ENCODE measurements at regions not wholly inside any gene's neighbourhood (a gene's known extent, or its start where the extent isn't known, plus 50 kb on each side); places are given as distances from the start of the nearest gene placed in this dataset.

GRCh38 chr11:92765965-92766371 is 203.5 kb upstream of the MTNR1B start:
- H3K27ac ChIP-seq (ENCODE audit: extremely low read length, insufficient read depth, low read length), result no peak overlapping the region
- no peaks in the 10 kb centered on the region for H3K36me3 ChIP-seq (replicated peaks in 1 of 2; ENCODE audit: control insufficient read depth in 1 of 2, insufficient read depth in 2 of 2, low read length in 2 of 2)
- no peaks in the 10 kb centered on the region for H4K20me1 ChIP-seq (ENCODE audit: insufficient read depth, low read length)
- POLR2A ChIA-PET, result no interaction called here
- no peak overlapping the region for H3K4me3 ChIP-seq (replicated peaks in 1 of 3; ENCODE audit: insufficient read depth in 1 of 3, low read depth in 2 of 3, low read length in 3 of 3)
- no peaks in the 10 kb centered on the region; a peak in 2 of 5 replicates for H3K27me3 ChIP-seq (ENCODE audit: control insufficient read depth in 1 of 2, insufficient read depth in 2 of 2, low read length in 2 of 2)
- no TSS peak for BruUV-seq (replicated peaks)
- H3K79me2 ChIP-seq (ENCODE audit: insufficient read depth, low read length), result no peaks in the 10 kb centered on the region
- no peak for TF ChIP-seq RCOR2 (CRISPR knock-in tag; IDR thresholded peaks at IDR 0.05)
- TF ChIP-seq MTA1 (CRISPR knock-in tag; IDR thresholded peaks at IDR 0.05; ENCODE audit: borderline replicate concordance), result no peak
- TF ChIP-seq DPF2 (CRISPR knock-in tag; IDR thresholded peaks at IDR 0.05; ENCODE audit: borderline replicate concordance, low read depth), result no peak
- TF ChIP-seq E2F5 (CRISPR knock-in tag; conservative IDR thresholded peaks at IDR 0.05), result no peak
- no peak for TF ChIP-seq MEIS2 (CRISPR knock-in tag; IDR thresholded peaks at IDR 0.05)
- no peak for TF ChIP-seq ARID5B (CRISPR knock-in tag; IDR thresholded peaks at IDR 0.05)
- no peak for TF ChIP-seq SMYD3 (CRISPR knock-in tag; IDR thresholded peaks at IDR 0.05)
- no peak for TF ChIP-seq CCAR2 (optimal IDR thresholded peaks at IDR 0.05; ENCODE audit: low read depth, low read length)
- TF ChIP-seq ZSCAN29 (CRISPR knock-in tag; conservative IDR thresholded peaks at IDR 0.05), result no peak
- 26% methylated on average over 10 of the region's 10 CpGs for whole genome bisulfite sequencing (ENCODE audit: low lambda C conversion rate)
- no peak overlapping the region for H2AFZ ChIP-seq (ENCODE audit: low read length)
- CTCF ChIA-PET (ENCODE audit: low intra/inter-chr PET ratio, low total read pairs), result no interaction called here
- no peaks in the 10 kb centered on the region for H3K9me3 ChIP-seq (ENCODE audit: low read length)
- H3K4me1 ChIP-seq (ENCODE audit: insufficient read depth, low read length), result no peaks in the 10 kb centered on the region
- H3K9ac ChIP-seq (ENCODE audit: insufficient read depth, low read depth, low read length), result no peak overlapping the region
- no peak for ATAC-seq
- FAIRE-seq, result no peak
- DNase-seq (ENCODE audit: low spot score), result no peak
- H3K4me2 ChIP-seq (ENCODE audit: low read depth, low read length), result no peak overlapping the region
- in situ Hi-C loops (cut with HindIII; ENCODE audit: extremely low pct_ligation_motif_present, low pct_unique_long_range_greater_than_20kb), result no loop called here
- intact Hi-C loops (cut with micrococcal nuclease; ENCODE audit: unreplicated experiment), result no loop called here
